K562 (cell line): ENCODE measurements at regions not wholly inside any gene's neighbourhood (a gene's known extent, or its start where the extent isn't known, plus 50 kb on each side); places are given as distances from the start of the nearest gene placed in this dataset.

Experiments
- ATAC-seq: fragments of 200-7000 bp; cut with Tn5 transposase; 3 replicates; pipeline ENCODE4 v1.9.1; 2020; ENCODE audit warnings: moderate library complexity
- BruUV-seq: library from RNA; stranded (reverse); fragments of 400-500 nt; replicated peaks from 2 replicates; lab custom pipeline; 2021; lab: Mats Ljungman, UMichigan
- CTCF ChIA-PET: fragments of 300-600 bp; formaldehyde crosslinking; extraction: SDS; loops from one replicate; lab custom pipeline; 2021; ENCODE audit warnings: low intra/inter-chr PET ratio; lab: Yijun Ruan, JAX
- POLR2A ChIA-PET: fragments of 300-600, 350-650 bp; sonication (Branson Sonifier 250); formaldehyde crosslinking; extraction: SDS; loops from one replicate; lab custom pipeline; 2021; ENCODE audit warnings: antibody characterized with exemption, inconsistent platforms; lab: Yijun Ruan, JAX
- DNase-seq, 4 experiments: peaks; one replicate each; pipeline versions ENCODE4 v3.0.0 to v3.0.0-alpha.2; 2011 to 2018; ENCODE audit warnings: low spot score in 3 of 4, mixed read lengths in 3 of 4; ENCODE audit errors: extremely low read depth in 1 of 4
- FAIRE-seq: peaks from 2 replicates; lab custom pipeline; 2011; peaks lifted over from hg19 to GRCh38; lab: Jason Lieb, UNC
- H2AFZ ChIP-seq: 2 replicates; pipeline ENCODE4 v1.6.0; 2011; ENCODE audit warnings: low read depth, low read length, control low read depth, inconsistent platforms
- H3K27ac ChIP-seq: fragments of 200-600 bp; 3 replicates; pipeline ENCODE4 v1.8.0; 2011; ENCODE audit warnings: low read depth, mild to moderate bottlenecking, control low read depth, inconsistent platforms, low read length, moderate library complexity, mixed read lengths; ENCODE audit errors: extremely low read depth
- H3K27me3 ChIP-seq, 2 experiments: fragments of 300-600 bp in 1 of 2; 2 replicates in 1 of 2; 3 replicates in 1 of 2; pipeline versions ENCODE4 v1.6.0 to v1.8.0; 2011; ENCODE audit warnings: inconsistent platforms in 2 of 2, low read length in 2 of 2, mild to moderate bottlenecking in 1 of 2, mixed read lengths in 1 of 2, moderate library complexity in 1 of 2; ENCODE audit not compliant: control insufficient read depth in 2 of 2, insufficient read depth in 2 of 2
- H3K36me3 ChIP-seq: fragments of 300-600 bp; 3 replicates; pipeline ENCODE4 v1.8.0; 2011; ENCODE audit warnings: mild to moderate bottlenecking, low read length, inconsistent platforms; ENCODE audit not compliant: control insufficient read depth, insufficient read depth
- H3K4me1 ChIP-seq, 2 experiments: fragments of 200-600 bp in 1 of 2; replicated peaks in 1 of 2; 2 replicates in 1 of 2; 3 replicates in 1 of 2; pipeline versions ENCODE4 v1.5.1 to v1.8.0; 2011; ENCODE audit warnings: inconsistent platforms in 2 of 2, low read length in 2 of 2, mild to moderate bottlenecking in 1 of 2, mixed read lengths in 1 of 2, moderate library complexity in 1 of 2; ENCODE audit not compliant: control insufficient read depth in 2 of 2, insufficient read depth in 2 of 2
- H3K4me2 ChIP-seq: 2 replicates; pipeline ENCODE4 v1.6.1; 2011; ENCODE audit warnings: low read length, control low read depth, inconsistent platforms, mixed read lengths; ENCODE audit not compliant: insufficient read depth
- H3K4me3 ChIP-seq: fragments of 200-600 bp; sonication (generic), shearing (Covaris generic); 2 replicates; pipeline ENCODE4 v1.5.1; 2016; ENCODE audit warnings: control low read depth, inconsistent platforms
- H3K79me2 ChIP-seq: fragments of 200-600 bp; 3 replicates; pipeline ENCODE4 v1.8.0; 2011; ENCODE audit warnings: low read length, inconsistent platforms; ENCODE audit not compliant: control insufficient read depth, insufficient read depth
- H3K9ac ChIP-seq, 2 experiments: 2 replicates each; pipeline versions ENCODE4 v1.6.0 to v1.6.1; 2011; ENCODE audit warnings: low read depth in 2 of 2, low read length in 2 of 2, control low read depth in 1 of 2, inconsistent platforms in 1 of 2, mild to moderate bottlenecking in 1 of 2, mixed read lengths in 1 of 2; ENCODE audit not compliant: insufficient read depth in 1 of 2
- H3K9me1 ChIP-seq: one replicate; pipeline ENCODE4 v1.6.0; 2011; ENCODE audit warnings: inconsistent platforms, mild to moderate bottlenecking, low read length, moderate library complexity; ENCODE audit not compliant: control insufficient read depth, insufficient read depth
- H3K9me3 ChIP-seq: replicated peaks from 2 replicates; pipeline ENCODE4 v1.5.1; 2011; ENCODE audit warnings: low read depth, low read length, inconsistent platforms; ENCODE audit not compliant: control insufficient read depth, insufficient read depth
- H4K20me1 ChIP-seq: replicated peaks from 2 replicates; pipeline ENCODE4 v1.6.1; 2011; ENCODE audit warnings: low read length, inconsistent platforms, mixed read lengths; ENCODE audit not compliant: control insufficient read depth, insufficient read depth
- ARID1B ChIP-seq: fragments of 450-650 bp; IDR thresholded peaks from 2 replicates; pipeline ENCODE4 v1.6.1; 2016; ENCODE audit warnings: antibody characterized with exemption, mild to moderate bottlenecking, inconsistent platforms
- CAMTA2 ChIP-seq: fragments of 250-450 bp; sonication (Bioruptor Pico); conservative IDR thresholded peaks from 2 replicates; pipeline ENCODE4 v1.5.1; 2022
- CCNT2 ChIP-seq: IDR thresholded peaks from 2 replicates; pipeline ENCODE4 v1.6.1; 2011; ENCODE audit warnings: borderline replicate concordance, low read depth, mild to moderate bottlenecking, moderate library complexity, mixed read lengths, low read length; ENCODE audit not compliant: insufficient read length; ENCODE audit errors: extremely low read depth
- ETV6 ChIP-seq, 3 experiments: fragments of 150-350 bp in 1 of 3; sonication (generic) in 1 of 3; formaldehyde crosslinking in 1 of 3; IDR thresholded peaks; 2 replicates each; pipeline versions ENCODE4 v1.6.1 to v1.8.0; 2014 to 2022; ENCODE audit warnings: borderline replicate concordance in 2 of 3, low read depth in 2 of 3, antibody characterized with exemption in 1 of 3, low read length in 1 of 3, mild to moderate bottlenecking in 1 of 3, missing genetic modification reagents in 1 of 3
- FOSL1 ChIP-seq: fragments of 200-800 bp; sonication (Bioruptor generic); conservative IDR thresholded peaks from 2 replicates; pipeline ENCODE4 v1.6.1; 2016; ENCODE audit warnings: missing genetic modification characterization, missing compliant biosample characterization
- GATAD2B ChIP-seq: fragments of 450-650 bp; IDR thresholded peaks from 2 replicates; pipeline ENCODE4 v1.6.1; 2017; ENCODE audit warnings: mild to moderate bottlenecking, borderline replicate concordance
- MYBL2 ChIP-seq, 2 experiments: fragments of 450-650 bp in 1 of 2; sonication (generic) in 1 of 2; formaldehyde crosslinking in 1 of 2; IDR thresholded peaks; 2 replicates each; pipeline versions ENCODE4 v1.6.1 to v1.8.1; 2017 to 2022; ENCODE audit warnings: borderline replicate concordance in 1 of 2, inconsistent platforms in 1 of 2, low read depth in 1 of 2, mild to moderate bottlenecking in 1 of 2, missing genetic modification reagents in 1 of 2, moderate library complexity in 1 of 2
- NCOR1 ChIP-seq: fragments of 450-650 bp; IDR thresholded peaks from 2 replicates; pipeline ENCODE4 v1.6.1; 2016; ENCODE audit warnings: mild to moderate bottlenecking, moderate library complexity
- RBBP5 ChIP-seq: fragments of 200-600 bp; sonication (generic); IDR thresholded peaks from 2 replicates; pipeline ENCODE4 v1.6.1; 2012; ENCODE audit warnings: borderline replicate concordance, mild to moderate bottlenecking, low read length, control low read depth, inconsistent platforms; ENCODE audit not compliant: insufficient read depth, poor library complexity, severe bottlenecking
- SMARCA5 ChIP-seq: fragments of 450-650 bp; IDR thresholded peaks from 2 replicates; pipeline ENCODE4 v1.6.1; 2016
- SOX6 ChIP-seq: fragments of 450-650 bp; IDR thresholded peaks from 2 replicates; pipeline ENCODE4 v1.6.1; 2014; ENCODE audit warnings: mild to moderate bottlenecking
- TEAD4 ChIP-seq, 2 experiments: sonication (generic) in 1 of 2; formaldehyde crosslinking in 1 of 2; IDR thresholded peaks; 2 replicates each; pipeline versions ENCODE4 v1.6.1 to v1.8.0; 2012 to 2022; ENCODE audit warnings: borderline replicate concordance in 1 of 2, inconsistent platforms in 1 of 2, low read length in 1 of 2, mild to moderate bottlenecking in 1 of 2, missing genetic modification reagents in 1 of 2
- ZNF778 ChIP-seq: fragments of 450-650 bp; formaldehyde crosslinking; IDR thresholded peaks from 2 replicates; pipeline ENCODE4 v1.4.0; 2020; ENCODE audit warnings: mild to moderate bottlenecking, moderate library complexity
- ZNF780A ChIP-seq: fragments of 250-450 bp; sonication (Bioruptor Pico); IDR thresholded peaks from 2 replicates; pipeline ENCODE4 v1.5.0; 2021; ENCODE audit warnings: mild to moderate bottlenecking
- WGBS: fragments of 100-300 bp; shearing (Covaris generic); methylation state at CpG from one replicate; pipeline ENCODE4 v1.1.6; 2016; ENCODE audit warnings: low coverage, mixed read lengths; ENCODE audit not compliant: insufficient coverage; ENCODE audit errors: missing lambda C conversion rate; 5-methylcytosine and 5-hydroxymethylcytosine counted together
- in situ Hi-C: fragments of 300-500 bp; cut with MboI; formaldehyde crosslinking; loops from 4 replicates; pipeline ENCODE4 v1.15.0; 2018; ENCODE audit warnings: inconsistent platforms, mixed read lengths
- intact Hi-C: fragments of 100-400 bp; cut with micrococcal nuclease; formaldehyde crosslinking; loops from 2 replicates; pipeline ENCODE4 v1.14.2; 2022
- TF ChIP-seq, protein P1 (sequence below): fragments of 450-650 bp; IDR thresholded peaks from 2 replicates; pipeline ENCODE4 v1.6.1; 2017; ENCODE audit warnings: mild to moderate bottlenecking, moderate library complexity
- TF ChIP-seq, protein P2 (sequence below): IDR thresholded peaks from 3 replicates; pipeline ENCODE4 v1.6.1; 2011; ENCODE audit warnings: borderline replicate concordance, mild to moderate bottlenecking, moderate library complexity; ENCODE audit not compliant: insufficient read length; ENCODE audit errors: extremely low read depth
- TF ChIP-seq, protein P3 (sequence below): fragments of 250-450 bp; sonication (Bioruptor Pico); IDR thresholded peaks from 2 replicates; pipeline ENCODE4 v1.5.0; 2021

DNA sequence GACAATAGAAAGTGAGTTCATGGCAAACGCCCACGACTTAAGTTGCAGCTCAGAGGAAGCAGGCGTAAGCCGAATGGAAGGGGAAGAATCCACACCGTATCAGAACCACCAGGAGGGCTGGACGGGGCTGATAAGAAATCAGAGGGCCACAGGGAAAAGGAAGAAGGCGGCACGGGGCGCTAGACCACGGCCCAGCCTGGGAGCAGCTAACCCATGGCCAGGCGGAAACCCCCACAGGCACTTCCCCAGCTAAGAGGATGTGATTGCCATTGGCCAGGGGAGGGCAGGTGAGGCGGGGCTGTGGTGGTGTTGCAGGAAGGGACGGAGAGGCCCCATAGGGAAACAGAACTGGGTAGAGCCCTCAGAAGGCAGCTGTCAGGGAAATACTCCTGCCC is 174.0 kb upstream of the AFDN start:
- ChIA-PET POLR2A (interaction anchor here (0.7 to 1.5 kb wide), 2 partner anchors 9 to 1801 kb away, joined by 3 read pairs; no protein-coding TSS in a partner anchor), CTCF (no interaction called here)
- H4K20me1 ChIP-seq = no peaks in the 10 kb centered on the region
- no peaks in the 10 kb centered on the region for H3K36me3 ChIP-seq
- H3K4me1 ChIP-seq = peaks cover 0 to 12% of the 10 kb centered on the region in 2 experiments; a peak in 3 of 5 replicates
- in situ Hi-C loops (loop anchor here (5.0 kb wide), 1 partner anchor 90 kb away; no protein-coding TSS in a partner anchor), intact Hi-C loops (no loop called here)
- no peak for FAIRE-seq
- BruUV-seq = no TSS peak
- H3K79me2 ChIP-seq = no peaks in the 10 kb centered on the region
- H3K27me3 ChIP-seq = peaks cover 7 to 26% of the 10 kb centered on the region in 2 experiments; a peak in 4 of 5 replicates
- no peak overlapping the region for H3K9ac ChIP-seq
- no peak overlapping the region for H3K27ac ChIP-seq
- peaks cover 7% of the 10 kb centered on the region; the same call in 1 of the 2 replicates for H3K9me3 ChIP-seq
- 1% methylated on average over 13 of the region's 13 CpGs for WGBS
- H3K4me2 ChIP-seq = no peak overlapping the region; the same call in 1 of the 2 replicates
- ATAC-seq = peak; percentile 77
- H3K9me1 ChIP-seq = no peaks in the 10 kb centered on the region
- no peak overlapping the region for H2AFZ ChIP-seq
- DNase-seq = peak; percentile 20 to 42 (median 24)
- H3K4me3 ChIP-seq = no peak overlapping the region
- TF ChIP-seq ZNF778 (no peak), RBBP5 (no peak), ZNF780A (CRISPR knock-in tag) (no peak), CAMTA2 (CRISPR knock-in tag) (no peak), NCOR1 (peak; percentile 63), MYBL2 (IDR thresholded peaks at IDR 0.05; ENCODE audit: low read depth) (no peak), MYBL2 (CRISPR knock-in tag; IDR thresholded peaks at IDR 0.05; ENCODE audit: borderline replicate concordance) (no peak), SOX6 (peak; percentile 49; the same call in 1 of the 2 replicates), FOSL1 (tag) (no peak), ETV6 (IDR thresholded peaks at IDR 0.05; ENCODE audit: borderline replicate concordance in 1 of 2, low read depth in 2 of 2, low read length in 1 of 2) (peak in 1 of 2 experiments; percentile 65; a peak in 1 of 4 replicates), ETV6 (CRISPR knock-in tag; IDR thresholded peaks at IDR 0.05; ENCODE audit: borderline replicate concordance) (no peak), SMARCA5 (no peak), TEAD4 (IDR thresholded peaks at IDR 0.05; ENCODE audit: low read length) (peak; percentile 87), TEAD4 (CRISPR knock-in tag; IDR thresholded peaks at IDR 0.05; ENCODE audit: borderline replicate concordance) (no peak), ARID1B (peak; percentile 80), GATAD2B (no peak), CCNT2 (peak; percentile 33)
- TF ChIP-seq, protein P1, sequence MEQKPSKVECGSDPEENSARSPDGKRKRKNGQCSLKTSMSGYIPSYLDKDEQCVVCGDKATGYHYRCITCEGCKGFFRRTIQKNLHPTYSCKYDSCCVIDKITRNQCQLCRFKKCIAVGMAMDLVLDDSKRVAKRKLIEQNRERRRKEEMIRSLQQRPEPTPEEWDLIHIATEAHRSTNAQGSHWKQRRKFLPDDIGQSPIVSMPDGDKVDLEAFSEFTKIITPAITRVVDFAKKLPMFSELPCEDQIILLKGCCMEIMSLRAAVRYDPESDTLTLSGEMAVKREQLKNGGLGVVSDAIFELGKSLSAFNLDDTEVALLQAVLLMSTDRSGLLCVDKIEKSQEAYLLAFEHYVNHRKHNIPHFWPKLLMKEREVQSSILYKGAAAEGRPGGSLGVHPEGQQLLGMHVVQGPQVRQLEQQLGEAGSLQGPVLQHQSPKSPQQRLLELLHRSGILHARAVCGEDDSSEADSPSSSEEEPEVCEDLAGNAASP = no peak
- TF ChIP-seq, protein P2, sequence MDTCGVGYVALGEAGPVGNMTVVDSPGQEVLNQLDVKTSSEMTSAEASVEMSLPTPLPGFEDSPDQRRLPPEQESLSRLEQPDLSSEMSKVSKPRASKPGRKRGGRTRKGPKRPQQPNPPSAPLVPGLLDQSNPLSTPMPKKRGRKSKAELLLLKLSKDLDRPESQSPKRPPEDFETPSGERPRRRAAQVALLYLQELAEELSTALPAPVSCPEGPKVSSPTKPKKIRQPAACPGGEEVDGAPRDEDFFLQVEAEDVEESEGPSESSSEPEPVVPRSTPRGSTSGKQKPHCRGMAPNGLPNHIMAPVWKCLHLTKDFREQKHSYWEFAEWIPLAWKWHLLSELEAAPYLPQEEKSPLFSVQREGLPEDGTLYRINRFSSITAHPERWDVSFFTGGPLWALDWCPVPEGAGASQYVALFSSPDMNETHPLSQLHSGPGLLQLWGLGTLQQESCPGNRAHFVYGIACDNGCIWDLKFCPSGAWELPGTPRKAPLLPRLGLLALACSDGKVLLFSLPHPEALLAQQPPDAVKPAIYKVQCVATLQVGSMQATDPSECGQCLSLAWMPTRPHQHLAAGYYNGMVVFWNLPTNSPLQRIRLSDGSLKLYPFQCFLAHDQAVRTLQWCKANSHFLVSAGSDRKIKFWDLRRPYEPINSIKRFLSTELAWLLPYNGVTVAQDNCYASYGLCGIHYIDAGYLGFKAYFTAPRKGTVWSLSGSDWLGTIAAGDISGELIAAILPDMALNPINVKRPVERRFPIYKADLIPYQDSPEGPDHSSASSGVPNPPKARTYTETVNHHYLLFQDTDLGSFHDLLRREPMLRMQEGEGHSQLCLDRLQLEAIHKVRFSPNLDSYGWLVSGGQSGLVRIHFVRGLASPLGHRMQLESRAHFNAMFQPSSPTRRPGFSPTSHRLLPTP = no peak
- TF ChIP-seq, protein P3, sequence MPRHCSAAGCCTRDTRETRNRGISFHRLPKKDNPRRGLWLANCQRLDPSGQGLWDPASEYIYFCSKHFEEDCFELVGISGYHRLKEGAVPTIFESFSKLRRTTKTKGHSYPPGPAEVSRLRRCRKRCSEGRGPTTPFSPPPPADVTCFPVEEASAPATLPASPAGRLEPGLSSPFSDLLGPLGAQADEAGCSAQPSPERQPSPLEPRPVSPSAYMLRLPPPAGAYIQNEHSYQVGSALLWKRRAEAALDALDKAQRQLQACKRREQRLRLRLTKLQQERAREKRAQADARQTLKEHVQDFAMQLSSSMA (CRISPR knock-in tag) = no peak
